HepG2 (cell line): ENCODE measurements at regions not wholly inside any gene's neighbourhood (a gene's known extent, or its start where the extent isn't known, plus 50 kb on each side); places are given as distances from the start of the nearest gene placed in this dataset.

ENCODE experiments used
- ATAC-seq: fragments of 200-7000 bp; cut with Tn5 transposase; 3 replicates; pipeline ENCODE4 v1.9.1; 2020; ENCODE audit warnings: mild to moderate bottlenecking, moderate library complexity
- BruUV-seq: library from RNA; stranded (reverse); fragments of 400-500 nt; replicated peaks from 2 replicates; lab custom pipeline; 2021; lab: Mats Ljungman, UMichigan
- CTCF ChIA-PET: fragments of 300-600 bp; formaldehyde crosslinking; extraction: SDS; loops from one replicate; lab custom pipeline; 2021; ENCODE audit warnings: low total read pairs, inconsistent platforms, low intra/inter-chr PET ratio; lab: Yijun Ruan, JAX
- POLR2A ChIA-PET: fragments of 350-600 bp; sonication (Branson Sonifier 250); formaldehyde crosslinking; loops from one replicate; lab custom pipeline; 2020; ENCODE audit warnings: antibody characterized with exemption, inconsistent platforms; lab: Yijun Ruan, JAX
- DNase-seq: peaks from one replicate; pipeline ENCODE4 v3.0.0-alpha.2; 2015; ENCODE audit warnings: low spot score
- FAIRE-seq: peaks from 3 replicates; lab custom pipeline; 2011; peaks lifted over from hg19 to GRCh38; lab: Jason Lieb, UNC
- H2AFZ ChIP-seq: one replicate; pipeline ENCODE4 v1.6.1; 2011; ENCODE audit warnings: low read length, inconsistent platforms
- H3K27ac ChIP-seq: fragments of 300-600 bp; 3 replicates; pipeline ENCODE4 v1.8.0; 2011; ENCODE audit warnings: mixed run types, mild to moderate bottlenecking, mixed read lengths, low read length, inconsistent platforms; ENCODE audit not compliant: insufficient read depth; ENCODE audit errors: extremely low read length
- H3K27me3 ChIP-seq, 2 experiments: fragments of 200-600 bp in 1 of 2; 2 replicates in 1 of 2; 3 replicates in 1 of 2; pipeline versions ENCODE4 v1.6.0 to v1.8.0; 2011; ENCODE audit warnings: low read length in 2 of 2, mild to moderate bottlenecking in 2 of 2, moderate library complexity in 2 of 2, inconsistent platforms in 1 of 2; ENCODE audit not compliant: insufficient read depth in 2 of 2, control insufficient read depth in 1 of 2
- H3K36me3 ChIP-seq, 2 experiments: fragments of 200-600 bp in 1 of 2; replicated peaks in 1 of 2; 2 replicates in 1 of 2; 3 replicates in 1 of 2; pipeline versions ENCODE4 v1.5.1 to v1.8.0; 2011; ENCODE audit warnings: low read length in 2 of 2, inconsistent platforms in 1 of 2; ENCODE audit not compliant: insufficient read depth in 2 of 2, control insufficient read depth in 1 of 2
- H3K4me1 ChIP-seq: 2 replicates; pipeline ENCODE4 v1.5.1; 2012; ENCODE audit warnings: low read length, inconsistent platforms; ENCODE audit not compliant: insufficient read depth
- H3K4me2 ChIP-seq: 2 replicates; pipeline ENCODE4 v1.6.0; 2011; ENCODE audit warnings: low read depth, low read length, inconsistent platforms
- H3K4me3 ChIP-seq, 3 experiments: fragments of 200-600 bp in 1 of 3; sonication (generic), shearing (Covaris generic) in 1 of 3; replicated peaks in 1 of 3; 2 replicates each; pipeline ENCODE4 v1.5.1; 2011 to 2016; ENCODE audit warnings: low read length in 3 of 3, inconsistent platforms in 2 of 3, low read depth in 2 of 3, mild to moderate bottlenecking in 2 of 3, control low read depth in 1 of 3, mixed read lengths in 1 of 3; ENCODE audit not compliant: insufficient read depth in 1 of 3
- H3K79me2 ChIP-seq: one replicate; pipeline ENCODE4 v1.6.1; 2011; ENCODE audit warnings: low read length, inconsistent platforms; ENCODE audit not compliant: insufficient read depth
- H3K9ac ChIP-seq: 2 replicates; pipeline ENCODE4 v1.6.0; 2011; ENCODE audit warnings: mild to moderate bottlenecking, low read depth, low read length, inconsistent platforms; ENCODE audit not compliant: insufficient read depth
- H3K9me3 ChIP-seq: 2 replicates; pipeline ENCODE4 v1.5.1; 2012; ENCODE audit warnings: mild to moderate bottlenecking, low read length
- H4K20me1 ChIP-seq: 2 replicates; pipeline ENCODE4 v1.6.0; 2011; ENCODE audit warnings: inconsistent platforms, mild to moderate bottlenecking, low read length, moderate library complexity; ENCODE audit not compliant: insufficient read depth
- ATF1 ChIP-seq: IDR thresholded peaks from 2 replicates; pipeline ENCODE4 v1.6.1; 2016; ENCODE audit warnings: mild to moderate bottlenecking, control low read depth
- CEBPB ChIP-seq: IDR thresholded peaks from 2 replicates; pipeline ENCODE4 v1.6.1; 2011; ENCODE audit warnings: low read depth, low read length, improper control_type of control experiment, borderline replicate concordance
- JUN ChIP-seq: sonication (generic); formaldehyde crosslinking; IDR thresholded peaks from 2 replicates; pipeline ENCODE4 v1.4.0; 2020; ENCODE audit warnings: mild to moderate bottlenecking, missing genetic modification reagents
- MAFF ChIP-seq: IDR thresholded peaks from 2 replicates; pipeline ENCODE4 v1.6.1; 2011; ENCODE audit warnings: low read depth, low read length, improper control_type of control experiment
- MAFK ChIP-seq, 2 experiments: IDR thresholded peaks in 1 of 2; conservative IDR thresholded peaks in 1 of 2; 2 replicates each; pipeline ENCODE4 v1.6.1; 2011; ENCODE audit warnings: improper control_type of control experiment in 2 of 2, low read length in 2 of 2
- SIN3B ChIP-seq: fragments of 150-350 bp; IDR thresholded peaks from 2 replicates; pipeline ENCODE4 v1.6.1; 2014; ENCODE audit warnings: low read length
- SRF ChIP-seq: IDR thresholded peaks from 2 replicates; pipeline ENCODE4 v1.6.1; 2011; ENCODE audit warnings: mild to moderate bottlenecking, low read depth, low read length, moderate library complexity
- ZFAT ChIP-seq: sonication (generic); formaldehyde crosslinking; conservative IDR thresholded peaks from 2 replicates; pipeline ENCODE4 v1.8.1; 2023; ENCODE audit warnings: missing genetic modification reagents, inconsistent platforms
- ZFP36L2 ChIP-seq: sonication (generic); formaldehyde crosslinking; IDR thresholded peaks from 2 replicates; pipeline ENCODE4 v1.4.0; 2020; ENCODE audit warnings: missing genetic modification reagents
- ZNF570 ChIP-seq: sonication (generic); formaldehyde crosslinking; IDR thresholded peaks from 2 replicates; pipeline ENCODE4 v1.4.0; 2020; ENCODE audit warnings: mild to moderate bottlenecking, missing genetic modification reagents, borderline replicate concordance
- ZNF780A ChIP-seq: sonication (generic); formaldehyde crosslinking; IDR thresholded peaks from 2 replicates; pipeline ENCODE4 v1.8.0; 2022; ENCODE audit warnings: mild to moderate bottlenecking, missing genetic modification reagents, moderate library complexity
- WGBS: methylation state at CpG from one replicate; pipeline ENCODE4 v1.1.6; 2017; ENCODE audit warnings: low lambda C conversion rate; 5-methylcytosine and 5-hydroxymethylcytosine counted together
- in situ Hi-C: cut with HindIII; loops from 2 replicates; pipeline ENCODE4 v1.10.0; 2017; ENCODE audit warnings: low pct_unique_long_range_greater_than_20kb; ENCODE audit not compliant: extremely low pct_ligation_motif_present
- intact Hi-C: fragments of 100-400 bp; cut with micrococcal nuclease; formaldehyde crosslinking; loops from one replicate; pipeline ENCODE4 v1.10.0; 2022; ENCODE audit not compliant: unreplicated experiment
- TF ChIP-seq, protein P1 (sequence below): sonication (generic); formaldehyde crosslinking; IDR thresholded peaks from 2 replicates; pipeline ENCODE4; 2020; ENCODE audit warnings: missing genetic modification reagents, mild to moderate bottlenecking, borderline replicate concordance

GRCh38 chr5:156218367-156219158, 108.4 kb upstream of the SGCD start:
- DNase-seq = no peak
- Histone ChIP-seq H3K9me3 (peaks cover 17% of the 10 kb centered on the region), H3K79me2 (no peaks in the 10 kb centered on the region), H3K36me3 (no peaks in the 10 kb centered on the region), H4K20me1 (no peaks in the 10 kb centered on the region), H3K27ac (no peak overlapping the region), H3K9ac (no peak overlapping the region), H3K4me1 (no peaks in the 10 kb centered on the region), H3K4me2 (no peak overlapping the region), H3K27me3 (no peaks in the 10 kb centered on the region), H3K4me3 (no peak overlapping the region), H2AFZ (no peak overlapping the region)
- POLR2A ChIA-PET = no interaction called here
- intact Hi-C loops (no loop called here), in situ Hi-C loops (no loop called here)
- WGBS = 44% methylated on average over 2 of the region's 2 CpGs
- TF ChIP-seq JUN (CRISPR knock-in tag) = no peak
- peak; percentile 96 to 99 for TF ChIP-seq MAFK (conservative IDR thresholded peaks at IDR 0.05 in 1 of 2, IDR thresholded peaks at IDR 0.05 in 1 of 2; ENCODE audit: low read length in 2 of 2)
- TF ChIP-seq MAFF = peak; percentile 99
- CTCF ChIA-PET = no interaction called here
- BruUV-seq = no TSS peak
- FAIRE-seq = no peak
- no peak for ATAC-seq

DNA sequence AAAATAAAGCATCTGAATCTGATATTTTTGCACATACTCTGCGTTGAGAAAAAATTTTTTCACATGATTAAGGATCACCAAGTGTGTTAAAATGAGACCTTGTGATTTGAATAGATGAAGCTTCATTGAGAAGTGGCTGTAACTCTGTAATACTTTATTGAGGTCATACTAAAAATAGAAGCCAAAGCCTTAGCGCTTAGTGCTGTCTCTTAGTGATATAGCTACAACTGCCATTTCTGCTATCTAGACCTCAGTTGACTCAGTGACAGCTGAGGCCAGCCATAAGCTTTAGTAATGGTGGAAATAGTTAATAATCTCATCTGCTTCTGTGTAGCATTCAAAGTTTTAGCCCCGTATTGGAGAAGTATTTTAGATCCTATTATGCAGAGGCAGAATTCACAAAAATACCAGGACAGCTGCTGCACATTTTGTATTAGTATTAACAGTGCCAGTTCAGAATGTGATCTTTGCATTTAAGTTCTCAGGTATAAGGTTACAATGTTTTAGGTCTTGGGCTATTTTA, 107.4 kb upstream of the SGCD start:
- no peak overlapping the region for H2AFZ ChIP-seq
- no peaks in the 10 kb centered on the region for H3K79me2 ChIP-seq
- no peak for FAIRE-seq
- no peak overlapping the region for H3K9ac ChIP-seq
- no peak for ATAC-seq
- H3K4me2 ChIP-seq = no peak overlapping the region
- TF ChIP-seq, protein P1, sequence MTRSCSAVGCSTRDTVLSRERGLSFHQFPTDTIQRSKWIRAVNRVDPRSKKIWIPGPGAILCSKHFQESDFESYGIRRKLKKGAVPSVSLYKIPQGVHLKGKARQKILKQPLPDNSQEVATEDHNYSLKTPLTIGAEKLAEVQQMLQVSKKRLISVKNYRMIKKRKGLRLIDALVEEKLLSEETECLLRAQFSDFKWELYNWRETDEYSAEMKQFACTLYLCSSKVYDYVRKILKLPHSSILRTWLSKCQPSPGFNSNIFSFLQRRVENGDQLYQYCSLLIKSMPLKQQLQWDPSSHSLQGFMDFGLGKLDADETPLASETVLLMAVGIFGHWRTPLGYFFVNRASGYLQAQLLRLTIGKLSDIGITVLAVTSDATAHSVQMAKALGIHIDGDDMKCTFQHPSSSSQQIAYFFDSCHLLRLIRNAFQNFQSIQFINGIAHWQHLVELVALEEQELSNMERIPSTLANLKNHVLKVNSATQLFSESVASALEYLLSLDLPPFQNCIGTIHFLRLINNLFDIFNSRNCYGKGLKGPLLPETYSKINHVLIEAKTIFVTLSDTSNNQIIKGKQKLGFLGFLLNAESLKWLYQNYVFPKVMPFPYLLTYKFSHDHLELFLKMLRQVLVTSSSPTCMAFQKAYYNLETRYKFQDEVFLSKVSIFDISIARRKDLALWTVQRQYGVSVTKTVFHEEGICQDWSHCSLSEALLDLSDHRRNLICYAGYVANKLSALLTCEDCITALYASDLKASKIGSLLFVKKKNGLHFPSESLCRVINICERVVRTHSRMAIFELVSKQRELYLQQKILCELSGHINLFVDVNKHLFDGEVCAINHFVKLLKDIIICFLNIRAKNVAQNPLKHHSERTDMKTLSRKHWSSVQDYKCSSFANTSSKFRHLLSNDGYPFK (CRISPR knock-in tag) = no peak
- TF ChIP-seq CEBPB (no peak), ZNF570 (CRISPR knock-in tag) (no peak), ZFP36L2 (CRISPR knock-in tag) (no peak), ZNF780A (CRISPR knock-in tag) (no peak), ZFAT (CRISPR knock-in tag) (no peak), ATF1 (CRISPR knock-in tag) (no peak), SRF (no peak), SIN3B (no peak)
- H4K20me1 ChIP-seq = no peaks in the 10 kb centered on the region
- no TSS peak for BruUV-seq
- H3K4me3 ChIP-seq = no peak overlapping the region
- H3K4me1 ChIP-seq = no peaks in the 10 kb centered on the region
- ChIA-PET POLR2A (no interaction called here), CTCF (no interaction called here)
- H3K9me3 ChIP-seq = peaks cover 16% of the 10 kb centered on the region
- H3K36me3 ChIP-seq = no peaks in the 10 kb centered on the region
- no peak overlapping the region for H3K27ac ChIP-seq
- no peak for DNase-seq
- intact Hi-C loops = no loop called here
- 28% methylated on average over 3 of the region's 3 CpGs for WGBS
- no peaks in the 10 kb centered on the region for H3K27me3 ChIP-seq
- in situ Hi-C loops = no loop called here
